Right forelimb (tissue), 1 donor: ENCODE measurements at regions not wholly inside any gene's neighbourhood (a gene's known extent, or its start where the extent isn't known, plus 50 kb on each side); places are given as distances from the start of the nearest gene placed in this dataset.
"Not testable (repeated sequence)": the region's sequence is repeated elsewhere in the genome, so short reads cannot be mapped to it uniquely, and the experiment has no call there.

Experiments
- DNase-seq: peaks from one replicate; pipeline ENCODE4 v3.0.0-alpha.2; 2018

DNA sequence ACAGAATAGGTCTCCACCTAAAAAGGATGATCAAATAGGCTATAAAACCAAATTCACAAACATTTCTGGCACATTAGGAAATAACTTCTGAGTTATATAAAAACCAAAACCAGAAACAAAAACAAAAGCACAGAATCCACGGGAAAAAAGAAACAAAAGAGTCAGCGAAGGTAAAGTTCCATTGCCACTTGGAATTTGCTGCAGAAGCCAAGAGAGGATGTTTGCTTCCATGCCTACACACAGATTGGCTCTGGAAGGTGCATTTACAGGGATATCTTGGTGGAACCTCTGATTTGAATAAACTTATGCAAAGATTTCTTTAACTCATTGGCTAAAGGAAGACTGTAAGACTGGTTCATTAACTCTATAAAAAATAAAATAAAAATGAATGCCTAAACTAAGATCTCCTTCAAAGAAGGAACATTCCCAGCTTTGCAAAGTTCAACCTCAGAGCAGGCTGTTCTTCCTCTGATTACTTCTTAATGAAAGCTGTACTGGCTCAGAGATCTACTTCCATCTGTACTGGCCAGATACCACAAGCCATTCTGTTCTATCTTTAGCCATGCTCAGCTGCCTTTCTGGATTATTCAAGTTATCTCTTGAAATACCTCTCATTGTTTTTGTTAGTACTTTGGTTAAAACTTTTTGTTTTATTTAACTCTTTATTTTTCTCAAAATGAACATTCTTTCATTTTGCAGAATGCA is 537.5 kb upstream of the CCDC54 start:
- no peak for DNase-seq

DNA sequence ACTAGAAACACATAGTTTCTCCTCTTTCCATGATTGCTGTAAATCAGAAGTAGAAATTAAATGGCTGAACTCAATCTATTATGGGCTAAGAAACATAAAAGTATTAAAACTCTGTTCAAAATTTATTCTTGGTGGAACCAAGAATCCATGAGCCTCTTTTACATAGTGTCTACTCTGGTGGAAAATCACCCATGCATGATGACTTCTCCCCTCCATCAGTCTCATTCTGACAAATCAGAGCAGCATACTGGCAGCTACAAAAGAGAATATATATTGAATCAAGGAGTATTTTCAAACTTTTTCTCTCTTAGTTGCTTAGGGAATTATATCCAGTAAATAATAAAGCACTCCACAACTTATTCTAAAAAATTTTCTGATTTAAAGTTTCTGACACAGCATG is 536.9 kb upstream of the CCDC54 start:
- DNase-seq: no peak

DNA sequence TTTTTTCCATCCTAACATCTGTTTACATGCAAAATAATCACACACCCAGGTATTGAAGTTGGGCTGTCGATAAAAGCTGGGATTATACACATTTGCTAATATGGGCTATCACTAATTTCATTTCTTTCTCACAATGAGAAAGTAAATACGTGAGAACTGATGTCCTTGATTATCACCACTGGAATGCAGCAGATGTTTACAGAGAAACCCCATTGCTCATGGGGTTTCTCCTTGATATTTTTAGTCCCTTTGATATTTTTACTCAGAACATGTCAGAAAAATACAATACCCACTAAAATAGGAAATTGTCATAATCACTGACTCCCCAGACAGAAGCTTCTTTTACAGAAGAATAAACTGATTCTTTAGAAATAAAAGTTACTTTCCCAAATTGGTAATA is 535.1 kb upstream of the CCDC54 start:
- DNase-seq: no peak

DNA sequence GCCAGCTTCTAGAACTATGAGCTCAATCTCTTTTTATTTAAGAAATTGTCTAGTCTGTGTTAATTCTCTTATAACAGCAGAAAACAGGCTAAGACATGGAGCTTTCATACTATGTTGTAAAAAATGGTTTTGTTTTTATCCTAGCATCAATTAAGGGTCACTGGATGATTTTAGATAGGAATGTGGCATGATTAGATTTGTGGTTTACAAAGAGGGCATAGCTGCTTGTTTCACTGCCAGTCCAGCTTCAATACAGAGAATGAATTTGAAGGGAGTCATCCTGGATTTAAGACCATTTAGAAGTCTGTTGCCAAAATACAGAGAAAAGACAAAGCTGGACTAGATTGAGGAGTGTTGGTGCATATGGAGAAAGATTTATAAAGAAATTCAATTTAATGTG is 532.6 kb upstream of the CCDC54 start:
- DNase-seq: no peak

DNA sequence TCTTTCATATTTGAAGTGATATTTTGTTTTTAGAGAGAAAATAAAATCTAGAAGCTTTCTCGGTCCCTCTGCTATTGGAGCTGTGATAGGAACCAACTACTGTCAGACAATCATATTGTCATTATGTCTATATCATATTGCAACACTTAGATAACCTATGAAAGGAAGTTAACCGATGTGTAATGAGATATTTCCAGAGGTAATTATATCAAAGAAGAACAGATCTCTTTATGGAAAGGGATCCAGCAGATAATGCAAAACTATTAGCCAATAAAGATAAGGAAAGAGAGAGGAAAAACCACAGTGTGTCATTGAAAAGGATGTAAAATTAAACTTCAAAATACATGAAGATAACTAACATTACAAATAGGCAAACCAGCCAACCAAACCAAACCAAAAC is 529.1 kb upstream of the CCDC54 start:
- no peak for DNase-seq

- DNase-seq: no peak
These were observed 526.8 kb upstream of the CCDC54 start for GRCh38 chr3:106850437-106850836.

- not testable (repeated sequence) for DNase-seq
These were observed 518.9 kb upstream of the CCDC54 start for GRCh38 chr3:106858321-106858720.

DNA sequence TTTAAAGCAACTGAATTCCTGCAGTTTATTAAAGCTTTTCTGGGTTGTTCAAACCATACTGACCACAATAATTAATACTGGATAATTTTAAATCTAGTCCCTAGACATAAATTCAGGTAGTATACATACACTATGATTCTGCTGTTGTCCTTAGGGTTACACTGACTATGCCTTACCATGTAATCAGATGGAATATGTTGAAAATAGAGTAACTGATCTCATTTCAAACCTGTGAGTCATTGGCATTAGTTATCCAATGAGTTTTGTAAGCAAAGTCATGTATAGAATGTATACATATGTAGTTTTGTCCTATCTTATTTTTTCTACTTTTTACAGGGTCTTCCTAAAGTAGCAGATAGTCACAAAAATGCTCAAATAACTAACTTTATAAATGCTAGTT is 517.1 kb upstream of the CCDC54 start:
- DNase-seq: no peak

GRCh38 chr3:106862067-106862466 is 515.2 kb upstream of the CCDC54 start:
- DNase-seq: no peak

DNA sequence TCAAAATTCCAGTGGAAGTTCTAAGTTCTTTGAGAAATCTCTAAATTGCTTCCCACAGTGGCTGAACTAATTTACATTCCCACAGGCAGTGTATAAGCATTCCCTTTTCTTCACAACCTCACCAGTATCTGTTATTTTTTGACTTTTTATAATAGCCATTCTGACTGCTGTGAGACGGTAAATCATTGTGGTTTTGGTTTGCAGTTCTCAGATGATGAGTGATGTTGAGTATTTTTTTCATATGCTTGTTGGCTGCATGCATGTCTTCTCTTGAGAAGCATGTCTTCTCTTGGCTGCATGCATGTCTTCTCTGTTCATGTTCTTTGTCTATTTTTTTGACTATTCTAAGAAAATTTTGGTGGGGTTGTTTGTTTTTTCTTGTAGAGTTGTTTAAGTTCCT is 499.6 kb upstream of the CCDC54 start:
- DNase-seq: no peak

DNA sequence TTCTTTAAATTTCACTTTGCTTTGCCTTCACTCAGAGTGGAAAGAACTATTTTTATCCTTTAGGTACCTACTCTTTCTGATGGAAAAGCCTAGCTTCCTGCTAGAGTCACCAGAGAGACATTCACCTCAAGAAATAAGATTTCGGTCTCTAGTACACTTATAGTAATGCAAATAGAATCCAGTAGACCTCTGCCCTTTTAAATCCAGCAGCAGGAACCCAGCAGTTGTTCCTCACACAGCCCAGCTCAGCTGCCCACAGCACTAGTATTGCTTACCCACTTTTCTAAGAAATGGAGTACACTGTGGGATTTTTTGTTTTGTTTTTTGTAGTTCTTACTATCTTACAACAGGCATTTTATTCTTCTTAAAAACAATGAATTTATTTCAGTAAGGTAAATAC is 497.0 kb upstream of the CCDC54 start:
- DNase-seq: no peak

- DNase-seq: no peak
These were observed 496.1 kb upstream of the CCDC54 start for GRCh38 chr3:106881186-106881585.

GRCh38 chr3:106882297-106882696 is 494.9 kb upstream of the CCDC54 start:
- DNase-seq: no peak

DNA sequence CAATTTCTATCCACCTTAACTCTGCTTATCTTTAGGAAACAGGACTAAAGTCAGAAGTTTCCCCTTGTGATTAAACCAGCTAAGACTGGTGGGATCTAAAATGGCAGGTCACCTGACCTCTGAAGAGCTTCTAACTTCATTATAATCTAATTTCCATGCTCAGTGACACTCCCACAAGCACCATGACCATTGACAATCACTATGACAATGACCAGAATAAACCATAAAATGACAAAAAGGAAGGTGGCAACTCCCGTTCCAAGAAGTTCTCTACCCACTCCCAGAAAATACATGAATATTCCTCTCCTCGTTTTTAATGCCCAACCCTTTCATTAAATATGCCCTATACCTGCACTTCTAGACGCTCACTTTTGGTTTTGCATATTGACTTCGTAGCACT is 471.2 kb upstream of the CCDC54 start:
- no peak for DNase-seq

DNA sequence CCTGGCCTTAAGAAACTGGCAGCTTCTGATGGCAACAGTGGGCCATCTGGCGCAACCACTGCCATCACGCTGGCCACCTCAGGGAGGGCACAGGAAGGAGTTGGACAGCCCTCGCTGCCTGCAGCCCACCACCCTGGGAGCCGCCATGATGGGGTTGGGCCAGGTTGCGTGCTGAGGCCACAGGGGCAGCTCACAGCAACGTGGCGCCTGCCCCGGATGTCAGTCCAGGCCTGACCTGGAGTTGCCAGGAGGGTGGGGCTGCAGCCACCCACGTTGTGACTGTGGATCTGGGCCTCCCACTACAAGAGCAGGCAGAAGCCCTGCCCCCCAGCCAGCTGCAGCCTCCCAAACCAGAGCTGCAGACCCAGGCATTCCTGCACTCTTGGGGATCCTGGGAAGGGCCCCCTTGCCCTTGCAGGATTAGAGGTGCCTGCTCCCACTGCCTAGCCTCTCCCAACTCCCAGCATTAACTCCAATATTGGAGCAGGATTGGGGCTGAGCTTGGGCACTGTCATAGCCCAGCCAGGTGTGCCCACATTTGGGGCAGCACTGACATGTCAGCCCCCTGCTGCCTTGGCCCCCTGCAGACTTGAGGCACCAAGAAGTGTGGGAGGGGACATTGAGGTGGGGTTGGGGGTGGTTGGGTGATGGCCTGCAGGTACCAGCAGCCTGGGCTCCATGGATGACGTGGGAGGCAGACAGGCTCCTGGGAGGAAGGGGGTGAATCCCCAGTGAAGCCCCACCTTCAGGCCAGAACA is 468.9 kb upstream of the CCDC54 start:
- no peak for DNase-seq

- DNase-seq: peak; percentile 46
These were observed 464.0 kb upstream of the CCDC54 start for GRCh38 chr3:106913111-106913698.

GRCh38 chr3:106913966-106914365 is 463.3 kb upstream of the CCDC54 start:
- no peak for DNase-seq

DNA sequence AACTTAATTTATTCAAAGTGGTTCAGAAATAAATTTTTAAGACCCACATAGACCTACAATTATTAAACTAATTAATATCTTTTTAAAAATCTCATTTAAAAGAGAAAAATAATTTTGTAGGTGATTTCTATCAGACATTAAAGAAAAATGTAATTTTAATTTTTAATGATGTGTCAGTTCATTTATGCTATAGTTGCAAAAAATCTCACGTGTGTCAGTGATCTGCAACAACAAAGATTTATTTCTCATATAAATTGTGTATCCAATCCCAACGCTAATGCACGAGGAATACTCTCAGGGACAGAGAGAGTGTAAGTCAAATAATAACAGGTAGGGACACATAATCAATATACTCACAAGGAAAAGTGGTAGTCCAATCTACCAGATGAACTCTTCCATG is 456.6 kb upstream of the CCDC54 start:
- DNase-seq: no peak

DNA sequence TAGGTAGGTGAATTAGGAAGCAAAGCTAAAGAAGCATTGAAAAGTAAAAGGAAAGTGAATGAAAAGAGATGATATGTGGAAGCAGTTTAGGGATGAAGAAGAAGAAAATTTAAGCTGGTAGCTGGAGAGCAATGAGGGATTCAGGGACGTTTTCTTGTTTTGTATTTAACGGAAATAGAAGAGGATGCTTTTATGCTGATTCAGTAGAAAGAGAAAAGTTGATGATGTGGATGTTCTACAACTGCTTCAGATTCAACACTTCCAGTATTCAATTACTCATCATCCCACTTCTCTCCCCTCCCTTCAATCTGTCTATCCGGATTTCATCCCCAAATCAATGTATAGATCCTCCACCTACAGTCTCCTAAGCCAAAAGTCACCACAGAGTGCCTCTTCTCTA is 448.2 kb upstream of the CCDC54 start:
- DNase-seq: no peak

- DNase-seq: no peak
These were observed 447.2 kb upstream of the CCDC54 start for GRCh38 chr3:106930086-106930485.

DNA sequence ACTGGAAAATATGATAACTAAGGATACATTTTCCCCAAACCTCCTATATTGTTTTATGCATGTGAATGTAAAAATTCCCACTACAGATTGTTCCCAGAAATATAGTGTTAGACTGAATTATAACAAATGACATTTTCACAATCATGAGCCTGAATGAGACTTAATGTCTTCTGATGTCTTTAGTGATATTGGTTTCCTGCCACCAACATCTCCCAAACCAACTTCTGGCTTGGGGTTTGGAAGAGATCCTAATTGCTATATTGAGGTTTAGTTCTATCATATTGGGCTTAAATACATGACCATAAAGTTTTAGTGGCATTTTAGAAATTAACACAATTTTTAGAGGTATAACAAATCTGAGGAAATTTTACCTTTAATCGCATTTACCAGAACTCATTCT is 445.3 kb upstream of the CCDC54 start:
- no peak for DNase-seq

- DNase-seq: no peak
These were observed 440.9 kb upstream of the CCDC54 start for GRCh38 chr3:106936337-106936736.

DNA sequence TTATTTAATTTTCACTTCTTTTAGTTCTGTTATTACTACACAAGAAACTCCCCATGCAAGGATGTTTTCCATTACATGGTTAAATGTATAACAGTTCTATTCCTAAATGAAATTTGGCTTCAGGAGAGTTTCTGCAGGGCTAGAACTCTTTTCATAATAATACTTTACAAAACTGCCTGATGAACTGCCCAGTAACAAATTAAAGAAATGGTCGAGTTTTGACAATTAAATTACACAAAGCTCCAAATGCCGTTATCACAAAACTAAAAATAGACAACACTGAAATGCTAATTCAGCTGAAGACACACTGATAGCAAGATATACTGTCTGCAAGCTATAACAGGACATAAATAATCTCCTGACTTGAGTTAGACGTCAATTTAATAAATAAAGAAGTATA is 435.2 kb upstream of the CCDC54 start:
- DNase-seq: no peak

DNA sequence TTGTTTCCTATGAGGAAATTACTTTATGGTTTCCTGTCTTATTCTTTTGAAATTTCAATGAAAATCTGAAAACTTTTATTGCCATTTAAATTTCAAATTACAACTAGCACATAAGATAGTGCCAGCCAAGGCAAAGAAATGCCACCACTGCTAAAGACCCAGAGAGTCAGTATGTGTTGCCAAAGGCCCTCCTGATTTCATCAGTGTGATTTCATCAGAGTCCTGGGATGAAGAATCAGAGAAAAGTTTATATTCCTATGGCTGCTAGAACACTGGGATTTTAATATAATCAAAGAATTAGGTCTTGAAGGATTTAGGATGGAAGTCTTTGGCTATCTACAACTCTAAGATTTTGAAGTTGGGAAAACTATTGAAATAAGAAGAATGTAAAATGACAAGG is 434.2 kb upstream of the CCDC54 start:
- no peak for DNase-seq
